Activated naive CD4-positive, alpha-beta T cell treated with anti-CD3 and anti-CD28 coated beads, Interleukin-2, amount 50 U/mL, for 72 hours (primary cell): ENCODE measurements at regions not wholly inside any gene's neighbourhood (a gene's known extent, or its start where the extent isn't known, plus 50 kb on each side); places are given as distances from the start of the nearest gene placed in this dataset.
A peak's percentile ranks its signal among the peaks of the same experiment; 100 is the strongest.
"Not testable (repeated sequence)": the region's sequence is repeated elsewhere in the genome, so short reads cannot be mapped to it uniquely, and the experiment has no call there.

Source experiments
- ATAC-seq, 2 donors: fragments of 150-1000 bp; cut with Tn5 transposase; 2 replicates each; pipeline ENCODE4 v1.10.0; 2021; ENCODE audit warnings: mild to moderate bottlenecking in 2 of 2, moderate library complexity in 2 of 2
- DNase-seq, 2 donors: peaks; one replicate each; pipeline ENCODE4 v3.0.0; 2021 to 2022; ENCODE audit warnings: low spot score in 2 of 2
- H3K27ac Mint-ChIP-seq, 2 donors: one replicate each; pipeline ENCODE4 v1.8.0; 2022; ENCODE audit warnings: mild to moderate bottlenecking in 2 of 2, mixed read lengths in 2 of 2
- H3K36me3 Mint-ChIP-seq, 2 donors: one replicate each; pipeline ENCODE4 v1.8.0; 2022; ENCODE audit warnings: mixed read lengths in 2 of 2
- H3K9me3 Mint-ChIP-seq, 2 donors: one replicate each; pipeline ENCODE4 v1.8.0; 2022; ENCODE audit warnings: mixed read lengths in 2 of 2

- Mint-ChIP-seq H3K9me3 (no peaks in the 10 kb centered on the region), H3K36me3 (no peaks in the 10 kb centered on the region), H3K27ac (no peak overlapping the region)
- ATAC-seq (no peak), DNase-seq (no peak)
These were observed 103.0 kb upstream of the C1GALT1C1 start for GRCh38 chrX:120732879-120733278.

GRCh38 chrX:120732461-120732860 is 102.6 kb upstream of the C1GALT1C1 start:
- DNase-seq: no peak
- H3K9me3 Mint-ChIP-seq: no peaks in the 10 kb centered on the region
- H3K27ac Mint-ChIP-seq: no peak overlapping the region
- no peak for ATAC-seq
- H3K36me3 Mint-ChIP-seq: no peaks in the 10 kb centered on the region

GRCh38 chrX:120731386-120731785 is 101.5 kb upstream of the C1GALT1C1 start:
- DNase-seq (no peak), ATAC-seq (no peak)
- Mint-ChIP-seq H3K27ac (no peak overlapping the region), H3K9me3 (no peaks in the 10 kb centered on the region), H3K36me3 (no peaks in the 10 kb centered on the region)

- not testable (repeated sequence) for H3K36me3 Mint-ChIP-seq, H3K27ac Mint-ChIP-seq, H3K9me3 Mint-ChIP-seq, ATAC-seq, DNase-seq
These were observed 99.8 kb upstream of the C1GALT1C1 start for GRCh38 chrX:120729506-120730255.

- Mint-ChIP-seq H3K9me3 (no peaks in the 10 kb centered on the region), H3K27ac (no peak overlapping the region), H3K36me3 (no peaks in the 10 kb centered on the region)
- ATAC-seq: no peak
- no peak for DNase-seq
These were observed 98.1 kb upstream of the C1GALT1C1 start for GRCh38 chrX:120727911-120728310.

- Mint-ChIP-seq H3K9me3 (no peaks in the 10 kb centered on the region), H3K27ac (no peak overlapping the region), H3K36me3 (no peaks in the 10 kb centered on the region)
- DNase-seq (no peak), ATAC-seq (no peak)
These were observed 97.6 kb upstream of the C1GALT1C1 start for GRCh38 chrX:120727452-120727851.

DNA sequence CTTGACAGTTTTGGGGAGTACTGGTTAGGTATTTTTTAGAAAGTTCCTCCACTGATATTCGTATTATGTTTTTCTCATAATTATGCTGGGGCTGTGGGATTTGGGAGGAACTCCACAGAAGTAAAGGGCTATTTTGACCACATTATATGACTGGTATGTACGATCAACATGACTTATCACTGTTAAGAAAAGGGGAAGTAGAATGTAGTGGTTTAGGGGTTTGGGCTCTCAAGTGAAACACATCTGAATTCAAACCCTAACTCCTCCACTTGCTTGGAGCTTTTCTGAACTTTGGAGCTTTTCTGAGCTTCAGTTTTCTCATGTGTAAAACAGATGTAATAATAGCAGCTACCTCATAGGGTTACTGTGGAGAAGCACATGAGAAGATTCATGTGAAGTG is 96.4 kb upstream of the C1GALT1C1 start:
- no peaks in the 10 kb centered on the region for H3K36me3 Mint-ChIP-seq
- DNase-seq (no peak), ATAC-seq (no peak)
- H3K27ac Mint-ChIP-seq: no peak overlapping the region
- peaks cover 0 to 5% of the 10 kb centered on the region in 2 donors for H3K9me3 Mint-ChIP-seq

- peak in 1 of 2 donors; percentile 29 for ATAC-seq
- H3K9me3 Mint-ChIP-seq: peaks cover 0 to 5% of the 10 kb centered on the region in 2 donors
- no peak overlapping the region for H3K27ac Mint-ChIP-seq
- DNase-seq: no peak
- H3K36me3 Mint-ChIP-seq: no peaks in the 10 kb centered on the region
These were observed 96.0 kb upstream of the C1GALT1C1 start for GRCh38 chrX:120725874-120726273.

- H3K27ac Mint-ChIP-seq: no peak overlapping the region
- H3K9me3 Mint-ChIP-seq: peaks cover 0 to 5% of the 10 kb centered on the region in 2 donors
- DNase-seq (no peak), ATAC-seq (no peak)
- no peaks in the 10 kb centered on the region for H3K36me3 Mint-ChIP-seq
These were observed 89.8 kb upstream of the C1GALT1C1 start for GRCh38 chrX:120719622-120720021.

GRCh38 chrX:120718969-120719368 is 89.1 kb upstream of the C1GALT1C1 start:
- Mint-ChIP-seq H3K9me3 (peaks cover 0 to 5% of the 10 kb centered on the region in 2 donors), H3K27ac (no peak overlapping the region), H3K36me3 (no peaks in the 10 kb centered on the region)
- DNase-seq: no peak
- peak; percentile 49 to 87 for ATAC-seq

- not testable (repeated sequence) for DNase-seq, H3K27ac Mint-ChIP-seq, ATAC-seq
- peaks cover 22 to 24% of the 10 kb centered on the region in 2 donors for H3K36me3 Mint-ChIP-seq
- peaks cover 9 to 17% of the 10 kb centered on the region in 2 donors for H3K9me3 Mint-ChIP-seq
These were observed 72.5 kb upstream of the C1GALT1C1 start for GRCh38 chrX:120702337-120702736.

- DNase-seq (peak; percentile 14 to 55), ATAC-seq (peak; percentile 97)
- H3K27ac Mint-ChIP-seq: peak overlapping the region; percentile 89 to 91
- peaks cover 22 to 27% of the 10 kb centered on the region in 2 donors for H3K36me3 Mint-ChIP-seq
- H3K9me3 Mint-ChIP-seq: peaks cover 9 to 17% of the 10 kb centered on the region in 2 donors
These were observed 67.2 kb upstream of the C1GALT1C1 start for GRCh38 chrX:120697053-120697452.

DNA sequence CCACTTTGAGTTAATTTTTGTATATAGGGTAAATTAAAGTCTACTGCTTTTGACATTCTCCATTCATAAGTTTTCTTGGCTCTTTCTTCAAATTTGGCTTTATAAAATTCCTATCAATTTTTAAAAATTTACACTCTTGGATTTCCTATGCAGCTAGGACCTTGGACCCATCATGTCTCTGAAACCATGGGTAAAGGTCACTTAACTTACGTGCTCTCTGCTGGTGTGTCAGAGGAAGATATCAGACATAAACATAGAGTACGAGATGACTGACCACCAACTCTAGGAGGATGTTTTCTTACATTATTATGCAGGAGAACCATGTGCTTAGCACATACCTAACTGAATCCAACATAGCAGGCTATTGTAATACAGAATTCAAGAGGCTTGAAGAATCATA is 62.5 kb upstream of the C1GALT1C1 start:
- Mint-ChIP-seq H3K9me3 (peaks cover 0 to 4% of the 10 kb centered on the region in 2 donors), H3K36me3 (peaks cover 0 to 11% of the 10 kb centered on the region in 2 donors), H3K27ac (no peak overlapping the region)
- ATAC-seq: no peak
- DNase-seq: no peak

DNA sequence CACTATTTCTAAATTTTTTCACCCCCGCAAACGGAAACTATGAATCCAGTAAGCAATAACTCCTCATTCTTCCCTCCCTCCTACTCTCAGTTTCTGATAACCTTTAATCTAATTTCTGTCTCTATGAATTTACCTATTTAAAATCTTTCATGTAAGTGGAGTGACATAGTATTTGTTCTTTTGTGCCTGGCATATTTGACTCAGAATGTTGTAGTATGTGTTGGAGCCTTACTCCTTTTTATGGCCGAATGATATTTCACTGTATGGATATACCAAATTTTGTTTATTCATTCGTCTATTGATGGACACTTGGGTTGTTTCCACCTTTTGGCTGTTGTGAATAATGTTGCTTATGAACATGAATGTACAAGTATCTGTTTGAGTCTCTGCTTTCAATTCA is 61.1 kb upstream of the C1GALT1C1 start:
- DNase-seq (no peak), ATAC-seq (peak in 1 of 2 donors; percentile 53)
- peaks cover 0 to 8% of the 10 kb centered on the region in 2 donors for H3K36me3 Mint-ChIP-seq
- H3K9me3 Mint-ChIP-seq: peaks cover 0 to 4% of the 10 kb centered on the region in 2 donors
- H3K27ac Mint-ChIP-seq: peak overlapping the region in 1 of 2 donors; percentile 72

DNA sequence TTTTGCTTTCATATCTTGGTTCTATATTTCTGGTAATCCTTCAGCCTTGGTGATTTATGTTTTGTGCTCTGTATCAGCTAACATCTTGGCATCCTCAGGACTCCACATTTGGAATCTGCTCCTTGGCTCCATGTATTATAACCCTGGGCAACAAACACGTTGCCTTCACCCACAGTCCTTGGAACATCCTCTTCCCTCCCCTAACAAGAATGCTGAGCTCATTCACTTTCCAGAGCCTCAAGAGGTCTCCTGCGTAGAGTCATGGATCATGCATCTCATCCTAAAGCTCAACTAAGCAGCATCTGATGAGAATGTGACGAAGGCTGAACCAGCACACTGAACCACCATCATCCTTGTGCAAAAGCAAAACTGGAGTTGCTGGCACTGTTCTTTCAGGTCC is 60.5 kb upstream of the C1GALT1C1 start:
- peaks cover 0 to 4% of the 10 kb centered on the region in 2 donors for H3K9me3 Mint-ChIP-seq
- DNase-seq (no peak), ATAC-seq (no peak)
- H3K36me3 Mint-ChIP-seq: peaks cover 0 to 8% of the 10 kb centered on the region in 2 donors
- no peak overlapping the region for H3K27ac Mint-ChIP-seq

GRCh38 chrX:120680090-120680489 is 50.2 kb upstream of the C1GALT1C1 start:
- Mint-ChIP-seq H3K27ac (peak overlapping the region in 1 of 2 donors; percentile 48), H3K36me3 (peaks cover 6 to 28% of the 10 kb centered on the region in 2 donors), H3K9me3 (peaks cover 0 to 24% of the 10 kb centered on the region in 2 donors)
- ATAC-seq (no peak), DNase-seq (no peak)
